Stimulated activated CD4-positive, alpha-beta T cell treated with anti-CD3 and anti-CD28 coated beads, Interleukin-1b, Interleukin-23, amount 100 ng/mL, for 4 hours (primary cell): ENCODE measurements at regions not wholly inside any gene's neighbourhood (a gene's known extent, or its start where the extent isn't known, plus 50 kb on each side); places are given as distances from the start of the nearest gene placed in this dataset.

ENCODE experiments used
- DNase-seq, 2 donors: peaks; one replicate each; pipeline ENCODE4 v3.0.0-alpha.2; 2020; ENCODE audit warnings: low read depth in 2 of 2

DNA sequence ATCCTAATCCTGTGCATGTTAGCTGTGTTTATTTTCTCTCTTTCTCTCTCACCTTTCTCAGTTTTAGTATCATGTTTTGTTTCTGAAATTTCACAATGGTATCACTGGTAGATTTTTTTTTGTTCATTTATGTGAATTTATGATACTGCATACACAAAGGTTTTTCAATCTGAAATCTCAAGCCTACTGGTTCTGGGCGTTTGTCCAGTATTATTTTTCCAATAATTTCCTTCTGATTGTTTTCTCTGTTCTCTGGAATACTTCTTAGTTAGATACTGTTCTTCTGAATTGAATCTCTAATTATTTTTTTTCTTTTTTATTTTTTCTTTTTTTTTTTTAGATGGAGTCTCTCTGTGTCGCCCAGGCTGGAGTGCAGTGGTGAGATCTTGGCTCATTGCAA is 96.2 kb upstream of the TMEM72 start:
- no peak for DNase-seq

DNA sequence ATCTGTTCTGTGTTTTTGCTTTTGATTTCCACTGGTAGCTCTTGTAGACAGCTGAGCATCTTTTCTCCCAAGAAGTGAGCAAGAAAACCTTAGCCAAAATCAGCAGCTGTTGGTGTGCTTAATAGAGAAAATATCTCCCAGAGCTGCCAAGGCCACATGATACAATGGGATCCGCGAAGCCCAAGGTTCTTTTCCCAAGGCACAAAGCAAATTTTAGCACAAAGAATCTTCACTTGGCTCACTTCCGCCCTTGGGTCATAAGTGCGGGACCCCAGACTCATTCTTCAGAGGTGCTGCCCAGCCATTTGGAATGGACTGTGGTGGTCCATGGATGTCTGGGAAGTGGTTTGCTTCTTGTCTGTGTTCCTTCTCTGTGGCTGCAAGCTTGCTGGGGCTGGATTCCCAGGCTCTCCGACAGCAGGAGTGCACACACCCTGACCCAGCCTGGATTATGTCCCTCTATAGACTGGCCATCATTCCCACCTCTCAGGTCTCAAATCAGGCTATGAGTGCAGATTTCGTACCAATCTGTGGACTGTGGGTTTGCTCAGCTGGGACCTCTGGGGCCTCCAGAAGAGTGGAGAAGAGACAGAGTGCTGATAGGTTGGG is 93.0 kb upstream of the TMEM72 start:
- no peak for DNase-seq

DNA sequence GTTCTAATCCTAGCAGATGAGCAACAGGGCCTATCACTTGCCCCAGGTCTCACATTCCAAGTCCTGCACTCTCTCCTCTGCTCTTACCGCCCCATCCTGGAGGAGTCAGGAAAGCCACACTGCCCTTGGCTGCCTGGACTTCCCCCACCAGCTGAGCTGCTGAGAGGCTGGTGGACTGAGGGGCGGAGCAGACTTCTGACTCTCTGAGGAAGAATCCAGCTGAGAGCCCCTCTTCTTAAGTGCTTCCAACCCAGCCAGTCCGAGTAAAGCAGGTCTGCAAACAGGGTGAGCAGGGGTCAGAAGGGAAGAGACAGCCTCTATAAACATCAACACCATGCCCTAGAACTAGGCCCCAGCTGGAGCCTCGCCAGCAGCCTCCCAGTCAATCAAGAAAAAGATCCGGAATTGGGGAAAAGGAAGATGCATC is 92.4 kb upstream of the TMEM72 start:
- no peak for DNase-seq

DNA sequence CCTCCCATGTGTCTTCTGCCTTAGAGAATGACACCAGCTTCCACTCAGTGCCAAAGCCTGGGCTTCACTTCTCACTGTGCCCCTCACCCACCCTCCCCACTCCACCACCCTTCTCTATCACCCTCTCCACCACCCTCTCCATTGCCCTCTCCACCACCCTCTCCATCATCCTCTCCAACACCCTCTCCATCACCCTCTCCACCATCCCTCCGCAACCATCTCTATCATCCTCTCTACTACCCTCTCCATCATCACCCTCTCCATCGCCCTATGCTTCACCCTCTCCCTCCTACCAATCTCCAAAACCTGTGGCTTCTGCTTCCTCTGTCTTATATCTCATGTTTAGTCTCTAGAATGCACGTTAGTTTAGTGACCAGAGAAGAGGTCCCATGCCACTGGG is 91.0 kb upstream of the TMEM72 start:
- no peak for DNase-seq

DNA sequence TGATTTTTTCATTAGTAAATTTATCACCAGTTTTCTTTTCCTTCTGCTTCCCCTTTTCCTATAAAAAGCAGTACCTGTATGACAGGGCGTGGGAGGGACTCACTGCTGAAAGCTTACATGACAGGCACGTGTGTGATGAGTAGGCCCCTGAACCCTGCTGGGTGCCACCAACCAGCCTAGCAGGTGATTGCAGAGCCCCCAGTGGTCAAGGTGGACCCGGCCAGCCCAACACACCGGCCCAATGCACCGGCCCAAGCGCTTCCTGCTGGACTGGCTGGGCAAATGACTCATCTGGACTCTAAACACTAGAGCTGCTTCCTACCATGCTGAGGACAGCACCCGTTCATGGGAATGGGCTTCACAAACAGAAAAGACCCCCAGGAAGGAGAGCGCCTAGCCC is 89.8 kb upstream of the TMEM72 start:
- no peak for DNase-seq

DNA sequence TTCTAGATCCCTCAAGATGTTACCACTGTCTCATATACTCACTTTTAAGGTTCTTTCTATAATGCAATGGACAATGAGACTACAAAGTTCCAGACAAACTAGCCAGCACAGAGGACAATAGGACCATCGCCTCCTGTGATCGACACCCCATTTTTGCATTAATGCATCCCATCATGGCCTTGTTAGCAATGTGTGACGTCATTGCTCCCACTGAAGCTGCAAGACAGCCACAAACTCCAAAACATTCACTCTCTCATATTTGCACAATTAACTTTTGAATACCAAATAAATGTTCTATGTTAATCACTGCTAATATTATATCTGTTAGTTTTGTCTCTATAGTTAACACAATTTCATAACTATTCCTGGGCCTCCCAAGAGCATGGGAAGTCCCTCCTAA is 88.8 kb upstream of the TMEM72 start:
- no peak for DNase-seq

DNA sequence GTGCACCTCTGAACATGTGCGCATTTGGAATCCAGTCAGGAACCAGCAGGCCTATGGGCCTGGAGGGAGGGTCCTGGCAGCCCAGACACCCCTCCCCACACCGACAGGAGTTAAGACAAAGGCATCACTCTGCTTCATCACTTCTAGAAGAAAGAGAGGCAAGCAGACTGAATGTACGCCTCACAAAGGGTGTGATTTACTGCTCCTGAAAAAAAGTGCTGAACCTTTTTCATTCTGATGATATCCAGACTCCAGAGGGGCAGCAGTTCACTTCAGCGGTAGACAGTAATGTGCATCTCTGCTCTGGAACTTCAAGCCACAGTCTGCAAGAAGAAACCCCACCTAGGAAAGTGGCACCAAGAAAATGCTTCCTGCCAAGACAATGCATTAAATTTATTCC is 88.2 kb upstream of the TMEM72 start:
- DNase-seq, result no peak

DNA sequence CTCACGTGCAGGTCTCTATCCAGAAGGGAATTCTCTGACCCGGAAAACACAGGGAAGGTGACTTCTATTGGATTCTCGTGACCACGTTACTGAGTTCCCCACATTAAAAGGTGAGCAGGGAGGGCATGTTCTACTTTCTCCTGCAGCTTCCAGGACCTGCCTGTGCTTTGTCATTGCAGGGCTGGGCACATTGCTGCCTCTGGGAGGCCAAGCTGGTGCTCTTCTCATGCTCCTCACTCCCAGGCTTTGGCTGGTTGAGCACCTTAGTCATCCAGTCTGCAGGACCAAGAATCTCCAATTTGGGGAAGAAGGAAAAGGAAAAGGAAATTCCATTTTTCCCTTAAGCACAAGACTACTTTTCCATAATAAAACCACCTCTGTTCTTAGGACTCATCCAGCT is 86.5 kb upstream of the TMEM72 start:
- DNase-seq, result no peak

DNA sequence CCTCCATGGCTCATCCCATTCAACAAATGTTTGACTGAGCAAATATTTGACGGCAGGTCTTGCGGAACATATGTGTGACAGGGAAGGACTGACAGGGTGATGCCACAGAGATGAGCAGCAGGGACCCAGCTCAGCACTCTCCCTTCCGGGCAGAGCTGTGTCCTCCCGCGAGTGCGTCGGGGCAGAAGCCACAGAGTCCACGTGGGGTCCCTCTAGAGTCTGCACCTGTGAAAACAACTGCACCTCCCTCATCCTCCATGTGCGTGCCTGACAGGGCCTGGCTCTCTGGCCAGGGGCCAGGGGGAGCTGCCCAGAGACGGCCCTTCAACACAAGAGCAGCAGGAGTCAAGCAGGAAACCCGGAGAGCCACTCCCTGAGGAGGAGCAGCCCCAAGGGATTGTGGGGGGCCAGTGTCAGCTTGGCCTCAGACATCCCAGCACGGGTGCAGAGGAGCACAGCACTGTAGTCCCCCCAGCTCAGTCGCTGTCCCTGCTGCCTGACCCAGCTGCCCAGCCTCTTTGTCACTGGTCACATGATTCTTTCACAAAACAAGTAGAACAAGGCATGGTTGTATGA is 83.6 kb upstream of the TMEM72 start:
- DNase-seq, result no peak

DNA sequence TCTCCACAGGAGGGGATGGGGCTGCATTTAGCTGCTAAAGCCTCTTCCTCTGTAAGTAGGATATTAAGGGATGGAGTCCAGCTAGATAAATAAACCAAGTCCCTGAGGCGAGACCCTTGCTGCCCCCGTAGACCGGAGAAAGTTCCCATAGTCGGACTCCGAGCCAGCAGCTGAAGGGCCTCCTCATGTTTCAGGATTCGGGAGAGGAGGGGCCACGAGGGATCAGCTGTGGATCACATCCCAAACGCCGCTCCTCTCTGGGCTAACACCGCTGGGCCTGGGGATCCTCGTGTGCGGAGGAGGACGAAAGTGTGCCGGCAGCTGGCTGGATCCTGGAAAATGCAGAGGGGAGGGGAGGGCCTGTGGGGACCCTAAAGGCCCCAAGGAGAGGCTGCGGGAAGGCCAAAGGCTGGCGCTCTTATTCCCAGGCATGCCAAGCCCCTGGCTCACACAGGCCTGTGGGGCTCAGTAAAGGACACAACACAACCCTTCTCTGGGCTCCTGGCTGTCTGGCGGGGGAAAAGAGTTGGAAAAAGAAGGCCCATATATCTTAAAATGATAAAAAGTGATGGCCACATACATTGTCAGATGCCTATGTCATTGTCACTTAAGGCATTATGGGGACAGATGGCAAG is 82.5 kb upstream of the TMEM72 start:
- no peak for DNase-seq

DNA sequence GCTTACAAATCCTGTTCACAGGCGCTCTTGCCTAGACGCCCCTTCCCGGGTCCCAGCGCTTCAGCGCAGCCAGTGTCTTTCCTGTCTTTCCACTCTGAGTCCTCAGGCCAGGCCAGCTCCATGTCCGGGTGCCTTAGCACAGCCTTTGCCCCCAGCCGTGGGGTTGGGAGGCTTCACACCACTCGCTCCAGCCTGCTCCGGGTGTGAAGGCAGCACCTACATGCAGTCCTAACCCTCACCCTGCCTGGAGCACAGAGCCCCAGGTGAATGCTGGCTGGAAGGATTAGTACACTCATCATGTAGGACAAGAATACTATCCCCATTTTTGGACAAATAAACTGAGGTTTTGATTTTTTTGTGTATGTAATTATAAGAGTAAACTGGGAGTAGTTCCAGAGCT is 81.7 kb upstream of the TMEM72 start:
- DNase-seq, result no peak

DNA sequence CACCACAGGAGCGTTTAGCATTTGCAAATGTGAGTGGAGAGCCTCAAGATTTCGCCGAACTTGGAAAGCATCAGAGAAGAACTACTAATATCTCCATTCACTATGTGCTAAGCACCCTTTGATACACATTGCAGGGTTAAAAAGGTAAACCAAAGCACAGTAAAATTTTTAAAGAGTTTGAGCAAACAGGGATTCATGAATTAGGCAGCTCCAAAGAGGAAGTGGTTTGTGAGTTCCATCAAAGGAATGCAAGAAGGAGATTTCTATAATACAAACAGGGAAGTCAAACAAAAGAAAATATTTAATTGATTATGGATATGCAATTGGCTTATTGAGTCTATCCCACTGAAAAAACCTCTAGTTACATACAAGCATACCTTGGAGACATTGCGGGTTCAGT is 81.1 kb upstream of the TMEM72 start:
- DNase-seq, result no peak

DNA sequence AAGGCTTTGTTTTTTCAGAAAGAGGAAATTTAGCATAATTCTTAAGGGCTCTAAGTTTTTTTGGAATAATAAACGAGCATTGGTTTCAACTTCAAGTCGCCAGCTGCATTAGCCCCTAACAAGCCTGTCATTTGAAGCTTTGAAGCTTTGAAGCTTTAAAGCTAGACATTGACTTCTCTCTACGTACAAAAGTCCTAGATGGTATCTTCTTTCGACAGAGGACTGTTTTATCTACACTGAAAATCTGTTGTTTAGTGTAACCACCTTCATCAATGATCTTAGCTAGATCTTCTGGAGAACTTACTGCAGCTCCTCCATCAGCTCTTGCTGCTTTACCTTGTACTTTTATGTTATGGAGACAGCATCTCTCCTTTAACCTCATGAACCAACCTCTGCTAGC is 79.6 kb upstream of the TMEM72 start:
- no peak for DNase-seq

DNA sequence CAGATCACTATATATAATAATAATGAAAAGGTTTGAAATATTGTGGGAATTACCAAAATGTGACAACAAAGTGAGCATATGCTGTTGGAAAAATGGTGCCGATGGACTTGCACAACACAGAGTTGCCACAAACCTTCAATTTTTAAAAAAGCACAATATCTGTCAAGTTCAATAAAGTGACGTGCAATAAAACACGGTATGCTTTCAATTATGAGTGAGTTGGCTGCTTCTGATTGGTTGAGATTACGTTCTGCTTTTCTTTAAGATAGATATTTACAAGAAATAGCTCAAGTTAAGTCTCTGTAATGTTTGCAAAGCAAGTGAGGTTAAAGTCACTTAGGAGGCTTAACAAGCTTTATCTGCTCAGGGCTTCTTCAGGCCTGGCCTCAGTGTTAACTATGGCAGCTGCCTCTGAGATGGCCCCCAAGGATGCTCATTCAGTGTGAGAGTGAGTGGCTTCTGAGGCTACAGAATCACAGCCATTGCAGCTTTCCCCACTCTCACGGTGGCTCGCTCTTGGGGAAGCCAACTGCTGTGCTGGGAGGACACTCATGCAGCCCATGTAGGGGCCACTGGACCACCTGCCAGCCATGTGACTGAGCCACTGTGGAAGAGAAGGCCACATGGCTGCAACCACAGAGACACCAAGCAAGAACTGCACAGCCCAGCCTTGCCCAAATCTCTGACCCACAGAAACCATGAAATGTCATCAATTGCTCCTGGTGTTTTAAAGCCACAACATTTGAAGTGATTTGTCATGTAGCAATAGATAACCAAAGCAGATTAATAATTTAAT is 78.3 kb upstream of the TMEM72 start:
- no peak for DNase-seq

DNA sequence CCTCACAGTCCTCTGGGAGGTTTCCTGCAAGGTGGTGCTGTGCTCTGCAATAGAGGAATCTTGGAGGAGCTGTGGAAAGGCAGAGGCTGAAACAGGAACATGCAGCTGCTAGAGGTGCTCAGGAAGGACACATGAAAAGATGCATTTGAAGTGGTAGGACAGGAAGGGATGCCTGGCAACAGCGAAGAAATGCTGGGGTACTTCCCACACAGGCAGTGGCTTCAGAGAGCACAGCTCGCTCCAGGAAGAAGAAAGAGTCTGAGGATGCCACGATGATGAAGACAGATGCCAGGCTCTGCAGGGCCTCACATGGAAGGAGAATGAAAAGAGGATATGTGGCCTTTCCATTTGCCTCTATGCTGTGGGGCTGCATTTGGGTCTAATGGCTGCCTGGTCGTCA is 77.0 kb upstream of the TMEM72 start:
- no peak for DNase-seq

DNA sequence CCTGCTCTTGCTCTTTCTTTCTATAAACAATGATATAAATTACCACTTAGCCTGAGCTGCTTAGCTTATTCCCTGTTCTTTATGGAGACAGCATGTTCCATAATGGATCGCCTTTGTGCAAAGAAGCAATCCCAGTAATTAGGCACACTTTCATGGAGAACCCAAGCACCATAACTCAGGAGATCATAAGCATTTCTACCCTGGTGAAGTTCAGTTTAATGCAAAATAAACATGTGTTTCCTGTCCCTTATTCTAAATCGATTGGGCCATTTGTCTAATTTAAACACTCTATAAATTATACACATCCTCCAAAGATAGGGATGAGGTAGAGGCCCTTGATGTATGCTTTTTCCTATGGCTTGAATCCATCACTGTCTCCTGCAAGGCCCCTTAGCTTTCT is 75.8 kb upstream of the TMEM72 start:
- DNase-seq, result no peak

DNA sequence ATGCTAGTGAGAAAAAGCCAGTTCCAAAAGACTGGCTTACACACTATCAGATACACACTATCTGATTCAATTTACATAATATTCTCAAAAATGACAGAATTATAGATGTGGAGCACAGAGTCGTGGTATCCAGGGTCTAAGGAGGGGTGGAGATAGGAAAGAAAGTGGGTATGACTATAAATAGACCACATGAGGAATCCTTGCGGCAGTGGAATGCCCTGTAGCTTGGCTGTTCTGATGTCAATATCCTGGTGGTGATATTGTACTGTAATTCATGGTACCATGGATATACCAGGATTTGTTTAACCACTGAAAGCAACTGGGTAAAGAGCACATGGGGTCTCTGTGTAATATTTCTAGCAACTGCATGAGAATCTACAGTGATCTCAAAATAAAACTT is 67.7 kb upstream of the TMEM72 start:
- DNase-seq, result no peak

DNA sequence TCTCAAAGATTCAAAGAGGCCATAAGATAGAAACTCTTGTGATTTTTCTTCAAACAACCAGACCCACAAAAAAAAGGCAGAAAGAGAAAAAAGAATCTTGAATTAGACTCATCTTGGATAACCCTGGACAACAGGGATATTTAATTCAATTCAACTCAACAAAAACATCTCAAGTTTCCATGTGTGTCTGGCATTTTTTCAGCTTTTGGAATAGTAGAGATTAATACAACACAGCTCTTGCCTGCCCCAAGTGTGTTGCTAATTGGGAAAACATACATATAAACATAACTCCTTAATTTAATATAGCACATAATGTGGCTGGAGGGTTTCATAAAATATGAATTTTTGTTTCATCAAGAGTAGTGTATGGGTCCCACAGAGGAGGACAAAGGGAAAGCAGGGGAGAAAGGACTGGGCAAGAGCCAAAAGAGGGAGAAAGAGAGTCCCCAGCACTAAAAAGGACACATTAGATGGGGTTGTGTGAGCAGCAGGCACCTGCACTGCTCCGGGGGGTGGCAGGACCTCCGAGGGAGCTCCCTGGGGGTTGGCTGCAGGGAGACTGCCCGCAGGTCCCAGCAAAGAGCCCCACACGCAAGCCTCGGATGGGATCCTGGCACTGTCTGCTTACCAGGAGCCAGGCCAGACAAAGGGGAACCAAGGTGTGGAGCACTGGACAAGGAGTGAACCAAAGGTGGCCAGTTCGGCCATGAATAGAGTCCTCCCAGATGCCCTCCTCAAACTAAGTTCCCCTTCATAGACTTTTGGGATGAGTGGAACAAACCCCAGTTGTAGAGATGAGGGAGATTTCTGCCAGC is 65.6 kb upstream of the TMEM72 start:
- DNase-seq, result no peak

DNA sequence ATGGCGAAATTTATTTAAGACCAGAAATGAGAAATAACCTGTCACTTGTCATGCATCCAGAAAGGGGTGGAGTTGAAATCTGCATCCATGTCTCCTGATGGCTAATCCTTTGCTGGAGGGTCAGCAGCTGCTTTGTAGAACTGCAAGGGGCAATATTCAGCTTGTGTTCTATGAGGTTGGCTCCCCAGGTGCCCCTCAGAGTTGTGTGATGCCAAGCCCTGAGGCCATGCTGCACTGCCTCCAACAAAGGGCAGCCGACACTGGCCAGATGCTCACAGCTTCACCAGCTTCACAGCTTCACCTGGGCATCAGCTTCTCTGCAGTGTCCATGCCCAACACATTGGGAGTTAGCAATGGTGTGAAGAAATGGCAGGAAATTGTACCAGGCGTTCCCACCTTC is 64.0 kb upstream of the TMEM72 start:
- DNase-seq, result no peak

DNA sequence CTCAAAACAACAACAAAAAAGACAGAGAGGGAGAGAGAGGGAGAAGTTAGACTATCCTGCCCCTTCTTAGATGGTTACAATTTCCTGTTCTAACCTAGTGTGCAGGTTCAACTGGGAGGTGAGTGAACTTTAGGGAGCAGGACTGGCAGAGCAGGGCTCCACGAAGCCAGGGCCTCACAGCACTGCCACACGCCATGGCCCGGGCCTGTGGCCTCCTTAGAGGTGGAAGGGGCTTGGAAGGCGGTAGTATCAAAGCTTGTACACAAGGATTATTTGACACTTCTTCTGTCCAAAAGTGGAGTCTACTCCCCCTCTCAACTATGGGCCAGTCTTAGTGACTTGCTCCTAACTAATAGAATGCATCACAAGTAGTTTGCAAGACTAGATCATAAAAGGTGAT is 62.9 kb upstream of the TMEM72 start:
- no peak for DNase-seq

DNA sequence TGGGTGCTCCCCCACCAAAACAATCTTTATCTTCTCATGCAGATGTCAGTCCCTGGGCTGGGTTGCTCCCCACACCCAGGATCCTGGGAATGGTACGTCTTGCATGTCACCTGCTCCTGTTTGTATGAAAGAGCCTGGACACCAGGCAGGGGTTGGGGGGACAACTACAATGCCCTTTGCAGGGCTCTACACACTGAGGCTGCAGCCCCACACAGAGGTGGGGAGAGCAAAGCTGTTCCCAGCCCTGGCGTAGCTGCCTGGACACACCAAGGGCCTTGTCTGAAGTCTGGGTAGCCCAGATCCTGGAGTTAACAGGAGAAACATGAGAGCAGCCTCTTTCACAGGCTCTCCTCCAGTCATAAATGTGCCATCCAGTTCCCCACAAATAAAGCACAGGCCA is 61.2 kb upstream of the TMEM72 start:
- no peak for DNase-seq

DNA sequence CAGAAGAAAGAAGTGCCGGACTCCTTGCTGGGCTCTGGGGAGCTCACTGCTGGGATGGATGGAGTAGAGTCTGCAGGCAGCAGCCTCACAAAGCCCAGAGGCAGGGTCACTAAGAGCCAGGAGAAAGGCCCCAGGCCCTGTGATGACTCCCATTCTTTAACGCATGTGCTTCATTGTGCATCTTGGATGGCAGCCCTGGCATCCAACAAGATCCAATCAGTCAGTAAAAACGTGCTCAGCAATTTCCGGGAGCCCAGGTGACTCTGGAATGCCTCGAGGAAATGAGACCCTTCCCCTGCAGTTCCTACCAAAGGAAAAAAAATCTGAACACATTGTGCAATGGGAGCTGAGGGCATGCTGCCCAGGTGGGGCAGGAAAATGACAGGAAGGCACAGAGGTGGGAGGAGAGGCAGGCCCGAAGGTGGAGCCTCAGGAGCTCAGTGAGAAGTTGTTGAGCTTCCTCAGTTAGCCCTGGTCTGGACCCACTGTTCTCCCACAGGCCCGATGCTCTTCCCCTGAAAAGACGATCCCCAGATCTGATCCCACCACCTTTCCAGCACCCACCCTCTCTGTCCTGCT is 60.7 kb upstream of the TMEM72 start:
- no peak for DNase-seq
